ENCODE measurements at regions not wholly inside any gene's neighbourhood (a gene's known extent, or its start where the extent isn't known, plus 50 kb on each side); places are given as distances from the start of the nearest gene placed in this dataset.

- no peaks in the 10 kb centered on the region for H3K4me1 ChIP-seq
- H3K9me3 ChIP-seq = no peaks in the 10 kb centered on the region
- DNase-seq = no peak
- no peaks in the 10 kb centered on the region for H3K27me3 ChIP-seq
- H3K4me3 ChIP-seq (ENCODE audit: low read depth, low read length) = no peak overlapping the region
- H3K36me3 ChIP-seq = no peaks in the 10 kb centered on the region
- TF ChIP-seq, protein P1, sequence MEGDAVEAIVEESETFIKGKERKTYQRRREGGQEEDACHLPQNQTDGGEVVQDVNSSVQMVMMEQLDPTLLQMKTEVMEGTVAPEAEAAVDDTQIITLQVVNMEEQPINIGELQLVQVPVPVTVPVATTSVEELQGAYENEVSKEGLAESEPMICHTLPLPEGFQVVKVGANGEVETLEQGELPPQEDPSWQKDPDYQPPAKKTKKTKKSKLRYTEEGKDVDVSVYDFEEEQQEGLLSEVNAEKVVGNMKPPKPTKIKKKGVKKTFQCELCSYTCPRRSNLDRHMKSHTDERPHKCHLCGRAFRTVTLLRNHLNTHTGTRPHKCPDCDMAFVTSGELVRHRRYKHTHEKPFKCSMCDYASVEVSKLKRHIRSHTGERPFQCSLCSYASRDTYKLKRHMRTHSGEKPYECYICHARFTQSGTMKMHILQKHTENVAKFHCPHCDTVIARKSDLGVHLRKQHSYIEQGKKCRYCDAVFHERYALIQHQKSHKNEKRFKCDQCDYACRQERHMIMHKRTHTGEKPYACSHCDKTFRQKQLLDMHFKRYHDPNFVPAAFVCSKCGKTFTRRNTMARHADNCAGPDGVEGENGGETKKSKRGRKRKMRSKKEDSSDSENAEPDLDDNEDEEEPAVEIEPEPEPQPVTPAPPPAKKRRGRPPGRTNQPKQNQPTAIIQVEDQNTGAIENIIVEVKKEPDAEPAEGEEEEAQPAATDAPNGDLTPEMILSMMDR (IDR thresholded peaks at IDR 0.05; ENCODE audit: low read depth, low read length) = no peak
Observed at GRCh38 chr2:60097298-60097697, 456.2 kb downstream of the BCL11A start.

DNA sequence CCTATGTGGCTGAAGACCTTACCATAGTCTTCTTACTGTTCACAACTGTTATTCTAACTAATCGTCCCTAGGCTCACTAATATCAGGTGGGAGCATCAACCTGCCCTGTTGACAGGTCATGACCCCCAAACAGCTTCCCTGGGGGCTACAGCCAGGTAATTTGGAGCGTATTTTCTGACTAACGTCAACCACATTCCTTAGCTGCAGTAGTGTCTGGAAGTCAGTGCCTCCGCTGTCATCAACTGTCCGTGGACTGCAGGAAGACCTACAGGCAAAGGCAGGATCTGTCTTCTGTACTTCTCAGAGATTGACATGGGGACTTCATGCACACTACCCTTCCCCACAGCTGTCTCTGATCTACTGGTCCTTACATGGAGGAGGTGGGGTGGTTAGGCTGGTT lies 456.9 kb downstream of the BCL11A start:
- TF ChIP-seq, protein P1 (IDR thresholded peaks at IDR 0.05; ENCODE audit: low read depth, low read length) = no peak
- H3K4me3 ChIP-seq (ENCODE audit: low read depth, low read length) = no peak overlapping the region
- no peaks in the 10 kb centered on the region for H3K36me3 ChIP-seq
- H3K9me3 ChIP-seq = no peaks in the 10 kb centered on the region
- no peaks in the 10 kb centered on the region for H3K27me3 ChIP-seq
- DNase-seq = no peak
- no peaks in the 10 kb centered on the region for H3K4me1 ChIP-seq

DNA sequence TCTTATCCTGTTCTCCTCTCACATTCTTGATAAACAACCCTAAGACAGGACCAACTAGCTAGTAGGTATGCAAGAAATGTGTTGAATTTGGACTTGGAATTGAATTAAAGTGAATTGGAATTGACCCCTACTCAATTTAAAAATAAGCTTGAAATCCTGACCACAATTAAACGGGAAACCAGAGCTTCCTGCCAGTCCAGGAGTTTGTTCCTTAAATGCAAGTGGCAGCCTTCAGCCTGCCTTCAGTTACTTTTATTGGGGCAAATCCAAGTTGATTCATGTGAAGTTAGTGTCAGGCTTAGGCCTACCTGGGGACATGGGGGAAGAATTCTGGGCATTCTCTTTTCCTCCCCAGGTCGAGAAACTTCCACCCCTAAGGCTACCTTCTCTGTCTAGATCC lies 457.6 kb downstream of the BCL11A start:
- Histone ChIP-seq H3K4me3 (ENCODE audit: low read depth, low read length) (no peak overlapping the region), H3K36me3 (no peaks in the 10 kb centered on the region), H3K27me3 (no peaks in the 10 kb centered on the region), H3K9me3 (no peaks in the 10 kb centered on the region), H3K4me1 (no peaks in the 10 kb centered on the region)
- TF ChIP-seq, protein P1 (IDR thresholded peaks at IDR 0.05; ENCODE audit: low read depth, low read length) = no peak
- DNase-seq = no peak

DNA sequence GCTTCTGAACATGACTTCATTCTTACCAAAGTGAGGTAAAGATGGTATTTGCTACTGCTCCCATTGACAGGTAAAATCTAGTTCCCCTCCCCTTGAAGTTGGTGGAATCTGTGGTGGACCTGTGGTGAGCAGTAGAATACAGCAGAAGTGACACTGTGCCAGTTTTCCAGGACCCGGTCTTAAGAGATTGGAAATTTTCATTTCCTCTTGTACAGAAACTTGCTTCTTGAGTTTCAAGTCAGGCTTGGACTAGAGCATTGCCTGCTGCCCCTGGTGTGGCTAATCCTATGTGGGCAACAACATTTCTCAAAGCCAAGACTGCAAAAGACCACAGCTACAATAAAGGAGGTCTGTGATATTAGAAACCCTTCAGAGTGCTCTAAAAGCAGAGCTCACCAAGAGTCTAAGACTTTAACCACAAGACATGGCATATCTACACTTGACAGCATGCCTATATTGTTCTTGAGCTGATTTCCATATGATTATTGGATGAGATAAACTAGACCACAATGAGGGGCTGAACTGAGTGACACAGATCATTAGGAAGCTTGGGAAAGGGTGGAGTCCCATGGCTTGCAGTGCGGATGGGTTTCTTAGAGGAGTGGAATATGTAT lies 458.1 kb downstream of the BCL11A start:
- Histone ChIP-seq H3K27me3 (no peaks in the 10 kb centered on the region), H3K36me3 (no peaks in the 10 kb centered on the region), H3K4me1 (no peaks in the 10 kb centered on the region), H3K9me3 (no peaks in the 10 kb centered on the region), H3K4me3 (ENCODE audit: low read depth, low read length) (no peak overlapping the region)
- TF ChIP-seq, protein P1 (IDR thresholded peaks at IDR 0.05; ENCODE audit: low read depth, low read length) = no peak
- no peak for DNase-seq

GRCh38 chr2:60094450-60094929 lies 459.0 kb downstream of the BCL11A start:
- Histone ChIP-seq H3K36me3 (no peaks in the 10 kb centered on the region), H3K27me3 (no peaks in the 10 kb centered on the region), H3K4me3 (ENCODE audit: low read depth, low read length) (no peak overlapping the region), H3K4me1 (no peaks in the 10 kb centered on the region), H3K9me3 (no peaks in the 10 kb centered on the region)
- TF ChIP-seq, protein P1 (IDR thresholded peaks at IDR 0.05; ENCODE audit: low read depth, low read length) = no peak
- no peak for DNase-seq

DNA sequence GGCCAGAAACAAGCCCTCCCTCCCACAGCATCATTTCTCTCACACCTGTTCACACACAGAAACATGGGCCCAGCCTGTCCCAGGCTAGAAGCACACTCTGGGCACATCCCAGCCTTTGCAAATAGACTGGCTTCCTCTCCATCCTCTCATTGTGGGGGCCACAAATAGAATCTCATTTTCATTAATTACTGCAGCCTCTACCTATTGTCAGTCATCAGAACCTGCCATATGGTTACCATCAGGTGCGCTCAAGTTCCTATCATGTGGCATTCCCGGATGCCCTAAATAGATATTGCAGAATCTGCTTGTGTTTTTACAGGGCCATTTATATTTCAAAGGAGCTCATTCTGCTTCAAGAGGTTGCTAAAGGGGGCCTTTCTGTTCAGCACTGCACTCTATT lies 460.7 kb downstream of the BCL11A start:
- no peak for DNase-seq
- no peaks in the 10 kb centered on the region for H3K36me3 ChIP-seq
- TF ChIP-seq, protein P1 (IDR thresholded peaks at IDR 0.05; ENCODE audit: low read depth, low read length) = no peak

More for the DNA sequence above, 460.7 kb downstream of the BCL11A start:
- H3K4me3 ChIP-seq (ENCODE audit: low read depth, low read length) = no peak overlapping the region
- no peaks in the 10 kb centered on the region for H3K27me3 ChIP-seq
- H3K4me1 ChIP-seq = no peaks in the 10 kb centered on the region
- H3K9me3 ChIP-seq = no peaks in the 10 kb centered on the region

All from BE2C (cell line).